ENCODE measurements at regions not wholly inside any gene's neighbourhood (a gene's known extent, or its start where the extent isn't known, plus 50 kb on each side); places are given as distances from the start of the nearest gene placed in this dataset.

DNA sequence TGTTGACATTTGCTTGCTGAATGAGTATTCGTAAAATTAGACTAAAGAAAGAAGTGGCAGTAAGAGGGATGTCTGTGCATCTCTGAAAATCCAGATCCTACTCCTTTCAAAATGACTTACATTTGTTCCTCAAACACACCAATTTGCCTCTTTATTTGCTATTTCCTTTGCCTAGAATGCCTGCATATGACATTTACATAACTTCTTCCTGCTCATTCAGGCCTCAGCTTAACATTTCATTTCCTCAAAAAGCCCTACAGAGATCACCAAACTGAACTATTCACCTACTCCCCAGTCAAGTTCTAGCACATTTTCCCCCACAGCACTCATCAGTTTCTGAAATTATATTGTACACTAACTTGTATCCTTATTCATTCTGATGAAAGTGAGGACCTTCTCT, 907.2 kb downstream of the LRFN5 start:
- TF ChIP-seq, protein P1, sequence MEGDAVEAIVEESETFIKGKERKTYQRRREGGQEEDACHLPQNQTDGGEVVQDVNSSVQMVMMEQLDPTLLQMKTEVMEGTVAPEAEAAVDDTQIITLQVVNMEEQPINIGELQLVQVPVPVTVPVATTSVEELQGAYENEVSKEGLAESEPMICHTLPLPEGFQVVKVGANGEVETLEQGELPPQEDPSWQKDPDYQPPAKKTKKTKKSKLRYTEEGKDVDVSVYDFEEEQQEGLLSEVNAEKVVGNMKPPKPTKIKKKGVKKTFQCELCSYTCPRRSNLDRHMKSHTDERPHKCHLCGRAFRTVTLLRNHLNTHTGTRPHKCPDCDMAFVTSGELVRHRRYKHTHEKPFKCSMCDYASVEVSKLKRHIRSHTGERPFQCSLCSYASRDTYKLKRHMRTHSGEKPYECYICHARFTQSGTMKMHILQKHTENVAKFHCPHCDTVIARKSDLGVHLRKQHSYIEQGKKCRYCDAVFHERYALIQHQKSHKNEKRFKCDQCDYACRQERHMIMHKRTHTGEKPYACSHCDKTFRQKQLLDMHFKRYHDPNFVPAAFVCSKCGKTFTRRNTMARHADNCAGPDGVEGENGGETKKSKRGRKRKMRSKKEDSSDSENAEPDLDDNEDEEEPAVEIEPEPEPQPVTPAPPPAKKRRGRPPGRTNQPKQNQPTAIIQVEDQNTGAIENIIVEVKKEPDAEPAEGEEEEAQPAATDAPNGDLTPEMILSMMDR (IDR thresholded peaks at IDR 0.05 in 4 of 5, conservative IDR thresholded peaks at IDR 0.05 in 1 of 5): no peak
- no peak for TF ChIP-seq POLR2A (IDR thresholded peaks at IDR 0.05)

All from gastrocnemius medialis (tissue), 4 donors.